ENCODE measurements at regions not wholly inside any gene's neighbourhood (a gene's known extent, or its start where the extent isn't known, plus 50 kb on each side); places are given as distances from the start of the nearest gene placed in this dataset.
"Not testable (repeated sequence)": the region's sequence is repeated elsewhere in the genome, so short reads cannot be mapped to it uniquely, and the experiment has no call there.

DNA sequence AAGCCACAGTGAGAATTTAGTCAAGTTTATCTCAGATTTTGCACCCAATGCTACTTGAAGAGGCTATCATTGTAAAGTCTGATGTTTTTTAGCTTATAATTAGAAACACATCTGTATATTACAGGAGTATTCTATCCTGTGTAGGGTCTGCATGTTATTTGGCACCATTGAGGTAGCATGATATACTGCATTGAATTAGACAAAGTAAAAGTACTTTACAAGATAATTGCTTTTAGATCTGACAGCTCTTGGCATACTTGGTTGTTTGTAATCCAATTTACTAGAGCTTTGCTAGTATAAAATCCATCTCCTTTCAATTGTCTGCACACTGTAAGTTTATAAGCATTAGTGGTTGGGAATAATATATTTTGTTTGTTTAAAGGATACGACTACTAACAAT, 714.3 kb downstream of the ANKRD7 start:
- Mint-ChIP-seq H3K27me3 (no peaks in the 10 kb centered on the region), H3K4me3 (no peak overlapping the region), H3K36me3 (no peaks in the 10 kb centered on the region), H3K9me3 (no peaks in the 10 kb centered on the region), H3K4me1 (ENCODE audit: unreplicated experiment) (no peaks in the 10 kb centered on the region), H3K27ac (no peak overlapping the region)
- TF ChIP-seq, protein P1, sequence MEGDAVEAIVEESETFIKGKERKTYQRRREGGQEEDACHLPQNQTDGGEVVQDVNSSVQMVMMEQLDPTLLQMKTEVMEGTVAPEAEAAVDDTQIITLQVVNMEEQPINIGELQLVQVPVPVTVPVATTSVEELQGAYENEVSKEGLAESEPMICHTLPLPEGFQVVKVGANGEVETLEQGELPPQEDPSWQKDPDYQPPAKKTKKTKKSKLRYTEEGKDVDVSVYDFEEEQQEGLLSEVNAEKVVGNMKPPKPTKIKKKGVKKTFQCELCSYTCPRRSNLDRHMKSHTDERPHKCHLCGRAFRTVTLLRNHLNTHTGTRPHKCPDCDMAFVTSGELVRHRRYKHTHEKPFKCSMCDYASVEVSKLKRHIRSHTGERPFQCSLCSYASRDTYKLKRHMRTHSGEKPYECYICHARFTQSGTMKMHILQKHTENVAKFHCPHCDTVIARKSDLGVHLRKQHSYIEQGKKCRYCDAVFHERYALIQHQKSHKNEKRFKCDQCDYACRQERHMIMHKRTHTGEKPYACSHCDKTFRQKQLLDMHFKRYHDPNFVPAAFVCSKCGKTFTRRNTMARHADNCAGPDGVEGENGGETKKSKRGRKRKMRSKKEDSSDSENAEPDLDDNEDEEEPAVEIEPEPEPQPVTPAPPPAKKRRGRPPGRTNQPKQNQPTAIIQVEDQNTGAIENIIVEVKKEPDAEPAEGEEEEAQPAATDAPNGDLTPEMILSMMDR (conservative IDR thresholded peaks at IDR 0.05): no peak
- no peak for DNase-seq (ENCODE audit: extremely low spot score, unreplicated experiment)

DNA sequence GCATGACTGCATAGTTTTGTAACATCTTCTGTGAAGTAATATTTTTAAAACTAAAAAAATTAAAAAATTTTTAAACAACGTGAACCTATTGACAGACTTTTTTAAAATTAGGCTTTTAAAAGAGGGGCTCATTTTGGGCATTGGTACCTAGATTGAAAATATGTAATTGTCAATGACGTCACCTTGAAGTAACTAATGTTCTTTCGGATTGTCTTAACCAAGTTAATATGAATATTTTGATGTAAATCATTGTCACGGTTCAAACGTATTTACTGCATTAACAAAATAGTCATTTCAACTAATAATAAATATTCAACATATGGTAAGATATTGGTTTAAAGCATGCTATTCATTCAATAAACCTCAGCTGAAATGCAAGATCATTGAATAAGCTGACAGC, 719.8 kb downstream of the ANKRD7 start:
- Mint-ChIP-seq H3K27ac (no peak overlapping the region), H3K36me3 (no peaks in the 10 kb centered on the region), H3K4me3 (no peak overlapping the region), H3K27me3 (no peaks in the 10 kb centered on the region), H3K4me1 (ENCODE audit: unreplicated experiment) (no peaks in the 10 kb centered on the region), H3K9me3 (no peaks in the 10 kb centered on the region)
- DNase-seq (ENCODE audit: extremely low spot score, unreplicated experiment): no peak
- TF ChIP-seq, protein P1 (conservative IDR thresholded peaks at IDR 0.05): no peak

DNA sequence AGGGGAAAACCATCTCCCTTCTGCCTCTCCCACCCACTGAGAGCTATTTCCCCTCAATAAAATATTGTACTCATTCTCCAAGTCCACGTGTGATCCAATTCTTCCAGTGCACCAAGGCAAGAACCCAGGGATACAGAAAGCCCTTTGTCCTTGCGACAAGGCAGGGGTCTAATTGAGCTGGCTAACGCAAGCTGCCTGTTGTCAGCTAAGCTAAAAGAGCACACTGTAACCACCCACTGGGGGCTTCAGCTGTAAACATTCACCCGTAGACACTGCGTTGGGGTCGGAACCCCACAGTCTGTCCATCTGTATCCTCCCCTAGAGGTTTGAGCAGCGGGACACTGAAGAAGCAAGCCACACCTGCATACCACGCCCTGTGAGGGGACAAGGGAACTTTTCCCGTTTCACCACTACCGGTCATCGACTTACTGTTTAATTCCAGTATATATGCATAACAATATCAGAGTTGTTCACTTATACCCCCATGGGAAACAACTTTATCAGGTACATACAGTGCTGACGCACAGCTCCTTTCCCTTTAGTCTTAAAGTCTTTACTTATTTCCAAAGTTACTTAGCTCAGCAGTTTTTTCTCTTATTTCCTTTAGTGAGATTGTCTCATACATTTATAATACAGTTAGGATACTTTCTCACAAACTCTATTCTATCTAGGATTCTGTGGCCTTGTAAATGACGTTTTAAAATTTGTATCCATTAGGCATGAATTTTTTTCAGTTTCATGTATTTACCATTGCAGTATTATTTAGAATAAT, 721.6 kb downstream of the ANKRD7 start:
- H3K27ac Mint-ChIP-seq: no peak overlapping the region
- no peaks in the 10 kb centered on the region for H3K36me3 Mint-ChIP-seq
- no peaks in the 10 kb centered on the region for H3K27me3 Mint-ChIP-seq
- H3K9me3 Mint-ChIP-seq: peaks cover 5% of the 10 kb centered on the region
- no peak overlapping the region for H3K4me3 Mint-ChIP-seq
- TF ChIP-seq, protein P1 (conservative IDR thresholded peaks at IDR 0.05): no peak
- no peaks in the 10 kb centered on the region for H3K4me1 Mint-ChIP-seq (ENCODE audit: unreplicated experiment)
- no peak for DNase-seq (ENCODE audit: extremely low spot score, unreplicated experiment)

DNA sequence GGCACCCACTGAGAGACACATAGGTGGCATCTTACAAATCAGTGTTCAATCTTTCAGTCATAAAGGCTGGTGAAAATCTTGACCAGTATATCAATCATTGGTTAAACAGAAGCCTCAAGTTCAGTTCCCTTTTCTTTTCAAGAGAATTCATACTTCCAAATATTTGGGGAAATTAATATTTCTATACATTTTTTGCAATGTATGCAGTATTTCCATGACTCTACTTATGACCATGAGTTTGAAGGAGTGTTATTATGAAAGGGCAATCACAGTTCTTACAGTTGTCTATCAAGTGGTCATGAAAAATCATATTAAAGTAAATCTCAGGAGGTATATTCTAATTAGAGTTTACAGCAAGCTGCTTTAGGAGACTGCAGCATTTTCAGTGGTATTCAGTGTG, 724.0 kb downstream of the ANKRD7 start:
- TF ChIP-seq, protein P1 (conservative IDR thresholded peaks at IDR 0.05): no peak
- Mint-ChIP-seq H3K36me3 (peaks cover 3% of the 10 kb centered on the region), H3K27me3 (no peaks in the 10 kb centered on the region), H3K27ac (no peak overlapping the region), H3K9me3 (peaks cover 14% of the 10 kb centered on the region), H3K4me1 (ENCODE audit: unreplicated experiment) (no peaks in the 10 kb centered on the region), H3K4me3 (no peak overlapping the region)
- no peak for DNase-seq (ENCODE audit: extremely low spot score, unreplicated experiment)

DNA sequence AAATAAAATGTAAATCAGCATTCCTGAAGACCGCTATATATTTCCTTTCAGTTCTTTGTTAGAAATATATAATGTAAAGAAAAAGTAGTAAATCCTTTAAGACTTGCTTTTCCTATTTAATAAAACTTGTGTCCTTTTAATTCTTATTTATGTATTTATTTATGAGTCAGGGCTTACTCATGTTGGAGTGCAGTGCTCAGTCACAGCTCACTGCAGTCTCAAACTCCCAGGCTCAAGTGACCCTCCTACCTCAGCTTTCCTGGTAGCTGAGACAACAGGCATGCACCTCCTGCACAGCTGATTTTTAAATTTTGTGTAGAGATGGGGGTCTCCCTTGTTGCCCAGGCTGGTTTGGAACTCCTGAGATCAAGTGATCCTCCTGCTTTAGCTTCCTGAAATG, 724.5 kb downstream of the ANKRD7 start:
- H3K4me1 Mint-ChIP-seq (ENCODE audit: unreplicated experiment): no peaks in the 10 kb centered on the region
- peaks cover 3% of the 10 kb centered on the region for H3K36me3 Mint-ChIP-seq
- peaks cover 14% of the 10 kb centered on the region for H3K9me3 Mint-ChIP-seq
- H3K4me3 Mint-ChIP-seq: no peak overlapping the region
- TF ChIP-seq, protein P1 (conservative IDR thresholded peaks at IDR 0.05): no peak
- no peak for DNase-seq (ENCODE audit: extremely low spot score, unreplicated experiment)
- H3K27ac Mint-ChIP-seq: no peak overlapping the region
- no peaks in the 10 kb centered on the region for H3K27me3 Mint-ChIP-seq

DNA sequence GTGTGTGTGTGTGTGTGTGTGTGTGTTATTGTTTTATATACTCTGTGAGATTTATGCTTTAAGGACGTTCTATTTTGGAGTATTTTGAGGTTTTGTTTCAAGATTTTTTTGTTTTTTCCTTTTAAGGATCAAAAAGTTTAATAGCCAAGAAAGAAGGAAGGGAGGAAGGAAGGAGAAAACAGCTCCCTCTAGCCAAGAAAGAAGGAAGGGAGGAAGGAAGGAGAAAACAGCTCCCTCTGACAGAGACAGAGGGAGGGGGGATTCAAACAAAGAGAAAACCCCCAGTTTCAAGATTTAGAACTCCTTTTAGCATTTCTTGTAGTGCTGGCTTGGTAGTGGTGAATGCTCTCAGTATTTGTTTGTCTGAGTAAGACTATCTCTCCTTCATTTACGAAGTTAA, 731.8 kb downstream of the ANKRD7 start:
- H3K27me3 Mint-ChIP-seq; H3K9me3 Mint-ChIP-seq; H3K36me3 Mint-ChIP-seq; H3K27ac Mint-ChIP-seq; H3K4me1 Mint-ChIP-seq (ENCODE audit: unreplicated experiment); DNase-seq (ENCODE audit: extremely low spot score, unreplicated experiment); H3K4me3 Mint-ChIP-seq: not testable (repeated sequence)
